Fibroblast of villous mesenchyme (primary cell): ENCODE measurements at regions not wholly inside any gene's neighbourhood (a gene's known extent, or its start where the extent isn't known, plus 50 kb on each side); places are given as distances from the start of the nearest gene placed in this dataset.

Experiments
- DNase-seq: peaks from one replicate; pipeline ENCODE4 v3.0.0-alpha.2; 2010; ENCODE audit warnings: low read depth
- H3K4me3 ChIP-seq: 2 replicates; pipeline ENCODE4 v1.5.1; 2011; ENCODE audit warnings: low read depth, mild to moderate bottlenecking, low read length
- TF ChIP-seq, protein P1 (sequence below): IDR thresholded peaks from 2 replicates; pipeline ENCODE4 v1.5.1; 2012; ENCODE audit warnings: low read depth, mild to moderate bottlenecking, low read length; ENCODE audit not compliant: insufficient read depth

DNA sequence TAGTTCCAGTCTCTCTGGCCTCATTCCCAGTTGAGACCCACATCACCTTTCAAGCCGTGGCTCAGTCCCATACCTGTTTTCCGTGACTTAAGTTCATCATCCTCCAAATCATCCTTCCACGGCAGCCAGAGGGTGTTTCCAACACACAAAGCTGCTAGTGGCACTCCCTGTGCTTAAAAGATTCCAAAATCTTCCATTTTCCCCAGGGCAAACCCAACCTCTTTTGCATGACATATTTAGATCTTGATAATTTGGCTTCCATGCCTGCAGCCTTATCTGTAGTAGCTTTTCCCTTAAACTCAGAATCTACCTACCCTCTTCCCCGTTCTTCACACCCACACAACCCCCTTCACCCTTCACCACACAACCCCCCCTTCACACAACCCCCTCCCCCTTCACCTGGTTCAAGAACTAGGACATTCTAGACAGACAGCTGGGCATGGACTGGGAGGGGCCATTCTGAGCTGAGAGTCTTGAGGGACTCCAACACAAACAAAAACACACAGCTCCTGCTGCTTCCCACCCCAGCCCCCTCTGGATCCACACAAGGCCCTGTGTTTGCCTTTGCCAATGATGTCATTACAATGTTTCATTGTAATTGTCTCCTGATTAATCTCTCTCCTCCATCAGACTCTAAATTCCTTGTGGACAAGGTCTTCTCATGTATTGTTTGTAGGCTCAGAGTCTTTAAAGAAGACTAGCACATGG lies 268.2 kb downstream of the SH3GL2 start:
- no peak overlapping the region for H3K4me3 ChIP-seq
- DNase-seq: no peak
- TF ChIP-seq, protein P1, sequence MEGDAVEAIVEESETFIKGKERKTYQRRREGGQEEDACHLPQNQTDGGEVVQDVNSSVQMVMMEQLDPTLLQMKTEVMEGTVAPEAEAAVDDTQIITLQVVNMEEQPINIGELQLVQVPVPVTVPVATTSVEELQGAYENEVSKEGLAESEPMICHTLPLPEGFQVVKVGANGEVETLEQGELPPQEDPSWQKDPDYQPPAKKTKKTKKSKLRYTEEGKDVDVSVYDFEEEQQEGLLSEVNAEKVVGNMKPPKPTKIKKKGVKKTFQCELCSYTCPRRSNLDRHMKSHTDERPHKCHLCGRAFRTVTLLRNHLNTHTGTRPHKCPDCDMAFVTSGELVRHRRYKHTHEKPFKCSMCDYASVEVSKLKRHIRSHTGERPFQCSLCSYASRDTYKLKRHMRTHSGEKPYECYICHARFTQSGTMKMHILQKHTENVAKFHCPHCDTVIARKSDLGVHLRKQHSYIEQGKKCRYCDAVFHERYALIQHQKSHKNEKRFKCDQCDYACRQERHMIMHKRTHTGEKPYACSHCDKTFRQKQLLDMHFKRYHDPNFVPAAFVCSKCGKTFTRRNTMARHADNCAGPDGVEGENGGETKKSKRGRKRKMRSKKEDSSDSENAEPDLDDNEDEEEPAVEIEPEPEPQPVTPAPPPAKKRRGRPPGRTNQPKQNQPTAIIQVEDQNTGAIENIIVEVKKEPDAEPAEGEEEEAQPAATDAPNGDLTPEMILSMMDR: no peak

DNA sequence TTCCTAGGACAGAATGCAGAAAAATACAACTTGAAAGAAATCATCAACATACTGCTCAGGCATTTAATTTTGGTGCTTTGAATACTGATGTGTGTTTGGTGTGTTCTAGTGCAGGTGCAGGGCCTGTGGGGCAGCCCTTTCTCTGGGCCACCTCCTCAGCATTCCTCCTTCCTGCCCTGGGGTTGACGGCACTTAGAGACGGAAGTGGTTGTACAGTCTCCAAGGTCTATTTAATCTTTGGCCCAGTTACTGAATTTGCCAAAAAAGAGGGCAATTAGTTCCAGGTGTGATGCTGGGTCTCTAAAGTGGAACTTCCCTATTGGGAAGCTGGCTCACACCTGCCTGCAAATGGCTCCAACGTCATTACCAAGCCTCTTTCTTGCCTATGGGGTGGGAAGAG lies 269.0 kb downstream of the SH3GL2 start:
- TF ChIP-seq, protein P1: no peak

DNA sequence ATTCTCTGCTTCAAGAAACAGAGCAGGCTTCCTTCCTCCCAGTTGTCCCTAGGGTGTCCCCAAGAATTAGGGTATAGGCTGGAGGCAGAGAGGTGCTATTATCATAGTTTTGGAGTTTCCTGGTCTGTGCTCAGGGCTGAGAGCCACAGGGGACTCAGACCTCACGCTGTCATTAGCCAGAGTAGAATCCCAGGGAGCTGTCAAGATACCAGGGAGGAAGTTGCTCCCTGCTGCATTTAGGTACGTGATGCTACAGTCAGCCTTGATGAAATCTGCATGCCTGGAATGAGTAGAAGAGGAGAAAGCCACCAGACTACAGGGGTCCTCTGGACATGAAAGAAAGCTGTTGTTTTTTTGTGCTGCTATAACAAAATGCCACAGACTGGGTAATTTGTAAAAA lies 273.2 kb downstream of the SH3GL2 start:
- TF ChIP-seq, protein P1: no peak
- no peak overlapping the region for H3K4me3 ChIP-seq
- DNase-seq: no peak

More for the DNA sequence above, 269.0 kb downstream of the SH3GL2 start:
- no peak overlapping the region for H3K4me3 ChIP-seq
- DNase-seq: no peak

DNA sequence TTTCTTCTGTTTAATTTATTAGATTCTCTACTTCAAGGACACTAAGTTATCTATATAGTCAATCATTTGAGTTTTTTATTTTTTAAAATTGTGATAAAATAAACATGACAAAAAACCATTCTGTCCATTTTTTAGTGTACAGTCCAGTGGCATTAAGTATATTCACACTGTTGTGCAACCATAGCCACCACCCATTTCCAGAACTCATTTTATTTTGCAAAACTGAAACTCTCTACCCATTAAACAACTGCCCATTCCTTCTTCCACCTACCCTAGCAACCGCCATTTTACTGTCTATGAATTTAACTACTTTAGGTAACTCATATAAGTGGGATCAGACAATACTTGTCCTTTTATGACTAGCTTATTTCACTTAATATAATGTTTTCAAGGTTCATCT lies 275.6 kb downstream of the SH3GL2 start:
- no peak for DNase-seq
- no peak overlapping the region for H3K4me3 ChIP-seq
- TF ChIP-seq, protein P1: no peak

DNA sequence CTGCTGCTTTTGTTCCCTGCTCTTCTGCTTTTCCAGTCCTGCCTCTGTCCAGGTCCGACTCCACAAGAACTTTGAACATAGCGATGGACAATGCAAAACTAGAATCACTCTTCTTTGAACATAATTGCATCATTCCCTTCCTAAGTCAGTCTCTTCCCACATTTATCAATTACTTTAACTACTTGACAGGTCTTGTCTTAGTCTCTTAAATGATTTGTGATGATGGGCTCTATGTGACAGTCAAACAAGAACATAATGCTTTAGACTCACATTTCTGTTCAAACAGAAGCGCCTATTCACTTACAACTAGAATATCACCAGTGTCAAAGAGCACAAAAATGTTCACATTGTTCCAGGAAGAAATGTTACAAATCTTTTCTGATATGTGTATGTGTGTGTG lies 278.1 kb downstream of the SH3GL2 start:
- no peak for DNase-seq
- H3K4me3 ChIP-seq: no peak overlapping the region
- TF ChIP-seq, protein P1: no peak

DNA sequence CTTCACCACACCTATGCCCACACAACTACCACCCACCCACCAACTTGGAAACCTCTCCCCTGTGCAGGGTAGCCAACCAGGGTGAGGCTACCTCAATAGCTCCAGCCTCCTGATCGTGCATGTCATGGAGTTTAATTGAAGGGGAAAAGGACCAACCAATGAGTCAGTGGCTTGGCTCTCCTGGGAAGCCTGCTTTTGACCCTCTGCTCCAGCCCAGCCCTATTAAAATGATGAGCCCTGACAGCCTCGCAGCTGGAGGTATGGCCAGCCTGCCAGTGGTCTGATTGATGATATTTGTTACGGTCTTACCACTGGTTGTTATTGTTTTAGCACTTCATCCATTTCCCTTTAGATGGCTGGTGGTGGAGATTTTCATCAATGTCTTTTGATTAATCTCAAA lies 280.4 kb downstream of the SH3GL2 start:
- TF ChIP-seq, protein P1: no peak
- H3K4me3 ChIP-seq: no peak overlapping the region
- DNase-seq: no peak

DNA sequence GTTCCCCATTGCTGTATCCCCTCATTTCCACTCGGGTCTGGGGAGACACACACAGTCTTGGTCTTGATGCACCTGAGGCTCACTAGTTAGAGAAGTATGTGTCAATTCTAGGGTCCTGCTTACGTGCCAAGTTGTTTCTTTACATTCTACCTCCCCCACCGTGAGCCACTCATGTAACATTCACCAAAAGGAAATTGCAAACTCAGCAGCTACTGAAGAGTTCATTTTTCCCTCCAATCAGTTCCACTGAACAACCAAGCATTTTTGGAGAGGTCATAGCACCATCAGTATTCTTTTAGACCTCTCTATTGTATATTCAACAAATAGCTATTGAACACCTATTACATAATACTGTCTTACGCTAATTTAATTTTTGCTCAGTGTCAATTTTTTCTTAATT lies 281.1 kb downstream of the SH3GL2 start:
- TF ChIP-seq, protein P1: no peak
- DNase-seq: no peak
- no peak overlapping the region for H3K4me3 ChIP-seq
